Stomach (tissue), 4 donors: ENCODE measurements at regions not wholly inside any gene's neighbourhood (a gene's known extent, or its start where the extent isn't known, plus 50 kb on each side); places are given as distances from the start of the nearest gene placed in this dataset.

ENCODE experiments used
- EP300 ChIP-seq: sonication (generic); formaldehyde crosslinking; IDR thresholded peaks from one replicate; pipeline ENCODE4 v1.6.1; 2017; ENCODE audit warnings: antibody characterized with exemption
- POLR2A ChIP-seq, 4 donors: fragments of 450-650 bp; IDR thresholded peaks; one replicate each; pipeline ENCODE4 v1.6.1; 2016; ENCODE audit warnings: antibody characterized with exemption in 4 of 4, control low read depth in 2 of 4, mild to moderate bottlenecking in 1 of 4, moderate library complexity in 1 of 4
- POLR2AphosphoS5 ChIP-seq, 3 donors: sonication (generic); formaldehyde crosslinking; IDR thresholded peaks; one replicate each; pipeline ENCODE4 v1.6.1; 2016; ENCODE audit warnings: antibody characterized with exemption in 3 of 3
- TF ChIP-seq, protein P1 (sequence below), 7 experiments: fragments of 450-650 bp in 4 of 7; fragments of 200-600 bp in 3 of 7; sonication (generic) in 3 of 7; IDR thresholded peaks; one replicate each; pipeline ENCODE4 v1.5.1; 2016 to 2019; ENCODE audit warnings: antibody characterized with exemption in 7 of 7, control low read depth in 2 of 7, mild to moderate bottlenecking in 1 of 7

DNA sequence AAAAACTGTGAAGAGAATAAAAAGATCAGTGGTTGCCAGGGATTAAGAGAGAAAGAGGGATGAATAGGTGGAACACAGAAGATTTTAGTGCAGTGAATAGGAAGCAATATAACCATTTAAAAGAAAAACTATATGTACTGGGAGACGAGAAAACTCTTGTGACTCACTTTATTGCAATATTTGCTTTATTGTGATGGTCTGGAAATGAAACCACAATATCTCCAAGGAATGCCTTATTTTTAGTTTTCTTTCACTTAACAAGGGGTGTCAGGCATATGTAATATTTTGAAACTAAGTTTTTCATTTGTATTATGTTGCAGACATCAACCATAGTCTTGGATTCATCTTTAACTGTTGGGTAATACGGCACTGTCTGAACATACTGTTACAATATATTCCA is 1308.2 kb downstream of the PCDH9 start:
- TF ChIP-seq, protein P1, sequence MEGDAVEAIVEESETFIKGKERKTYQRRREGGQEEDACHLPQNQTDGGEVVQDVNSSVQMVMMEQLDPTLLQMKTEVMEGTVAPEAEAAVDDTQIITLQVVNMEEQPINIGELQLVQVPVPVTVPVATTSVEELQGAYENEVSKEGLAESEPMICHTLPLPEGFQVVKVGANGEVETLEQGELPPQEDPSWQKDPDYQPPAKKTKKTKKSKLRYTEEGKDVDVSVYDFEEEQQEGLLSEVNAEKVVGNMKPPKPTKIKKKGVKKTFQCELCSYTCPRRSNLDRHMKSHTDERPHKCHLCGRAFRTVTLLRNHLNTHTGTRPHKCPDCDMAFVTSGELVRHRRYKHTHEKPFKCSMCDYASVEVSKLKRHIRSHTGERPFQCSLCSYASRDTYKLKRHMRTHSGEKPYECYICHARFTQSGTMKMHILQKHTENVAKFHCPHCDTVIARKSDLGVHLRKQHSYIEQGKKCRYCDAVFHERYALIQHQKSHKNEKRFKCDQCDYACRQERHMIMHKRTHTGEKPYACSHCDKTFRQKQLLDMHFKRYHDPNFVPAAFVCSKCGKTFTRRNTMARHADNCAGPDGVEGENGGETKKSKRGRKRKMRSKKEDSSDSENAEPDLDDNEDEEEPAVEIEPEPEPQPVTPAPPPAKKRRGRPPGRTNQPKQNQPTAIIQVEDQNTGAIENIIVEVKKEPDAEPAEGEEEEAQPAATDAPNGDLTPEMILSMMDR (IDR thresholded peaks at IDR 0.05) = no peak
- TF ChIP-seq POLR2A (IDR thresholded peaks at IDR 0.05) (no peak), EP300 (no peak), POLR2AphosphoS5 (IDR thresholded peaks at IDR 0.05) (no peak)
